ENCODE measurements at regions not wholly inside any gene's neighbourhood (a gene's known extent, or its start where the extent isn't known, plus 50 kb on each side); places are given as distances from the start of the nearest gene placed in this dataset.
A peak's percentile ranks its signal among the peaks of the same experiment; 100 is the strongest.

DNA sequence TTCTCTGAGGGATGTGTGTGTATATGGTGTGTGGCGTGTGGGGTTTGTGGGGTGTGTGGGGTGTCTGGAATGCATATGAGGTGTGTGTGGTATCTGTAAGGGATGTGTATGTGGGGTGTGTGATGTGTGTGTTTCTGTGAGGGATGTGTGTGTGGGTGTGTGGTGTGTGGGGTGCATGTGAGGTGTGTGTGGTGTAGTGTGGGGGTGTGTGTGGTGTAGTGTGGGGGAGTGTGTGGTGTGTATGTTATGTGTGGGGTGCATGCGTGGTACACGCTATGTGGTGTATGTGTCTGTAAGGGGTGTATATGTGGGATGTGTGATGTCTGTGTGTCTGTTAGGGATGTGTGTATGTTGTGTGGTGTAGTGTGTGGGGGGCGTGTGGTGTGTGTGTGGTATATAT is 300.0 kb downstream of the FGF9 start:
- no peak for DNase-seq

DNA sequence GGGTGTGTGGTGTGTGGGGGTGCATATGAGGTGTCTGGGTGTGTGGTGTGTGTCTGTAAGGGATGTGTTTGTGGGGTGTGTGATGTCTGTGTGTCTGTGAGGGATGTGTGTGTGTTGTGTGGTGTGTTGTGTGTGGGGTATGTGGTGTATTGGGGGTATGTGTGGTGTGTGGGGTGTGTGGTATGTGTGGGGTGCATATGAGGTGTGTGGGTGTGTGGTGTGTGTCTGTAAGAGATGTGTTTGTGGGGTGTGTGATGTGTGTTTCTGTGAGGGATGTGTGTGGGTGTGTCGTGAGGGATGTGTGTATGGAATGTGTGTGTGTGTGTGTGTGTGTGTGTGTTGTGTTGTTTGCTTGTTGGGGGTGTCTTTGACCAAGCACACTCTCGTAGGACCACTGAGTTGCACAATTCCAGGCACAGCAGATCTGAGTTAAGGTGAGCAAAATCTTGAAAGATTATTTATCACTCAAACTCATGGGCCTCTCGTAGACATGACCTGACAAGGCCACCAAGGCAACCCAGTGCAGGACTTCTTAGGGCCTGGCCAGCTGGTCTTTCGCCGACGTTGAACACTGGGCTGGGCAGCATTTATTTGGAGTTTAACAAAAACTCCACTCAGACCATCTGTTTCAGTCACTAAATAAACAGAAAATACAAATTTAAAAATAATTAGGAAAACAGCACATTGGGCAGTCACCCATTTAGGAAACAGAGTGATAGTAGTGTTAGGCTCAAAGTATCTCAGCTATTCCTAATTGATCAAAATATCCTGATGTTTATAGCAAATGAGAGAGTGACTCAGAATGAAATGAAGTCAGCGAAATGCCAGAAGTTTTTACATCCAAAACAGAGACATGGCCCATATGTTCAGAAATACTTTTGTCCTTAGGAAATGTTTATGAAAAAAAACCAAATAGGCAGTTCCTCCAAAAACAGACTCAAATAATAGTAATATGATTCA is 301.1 kb downstream of the FGF9 start:
- no peak for DNase-seq

DNA sequence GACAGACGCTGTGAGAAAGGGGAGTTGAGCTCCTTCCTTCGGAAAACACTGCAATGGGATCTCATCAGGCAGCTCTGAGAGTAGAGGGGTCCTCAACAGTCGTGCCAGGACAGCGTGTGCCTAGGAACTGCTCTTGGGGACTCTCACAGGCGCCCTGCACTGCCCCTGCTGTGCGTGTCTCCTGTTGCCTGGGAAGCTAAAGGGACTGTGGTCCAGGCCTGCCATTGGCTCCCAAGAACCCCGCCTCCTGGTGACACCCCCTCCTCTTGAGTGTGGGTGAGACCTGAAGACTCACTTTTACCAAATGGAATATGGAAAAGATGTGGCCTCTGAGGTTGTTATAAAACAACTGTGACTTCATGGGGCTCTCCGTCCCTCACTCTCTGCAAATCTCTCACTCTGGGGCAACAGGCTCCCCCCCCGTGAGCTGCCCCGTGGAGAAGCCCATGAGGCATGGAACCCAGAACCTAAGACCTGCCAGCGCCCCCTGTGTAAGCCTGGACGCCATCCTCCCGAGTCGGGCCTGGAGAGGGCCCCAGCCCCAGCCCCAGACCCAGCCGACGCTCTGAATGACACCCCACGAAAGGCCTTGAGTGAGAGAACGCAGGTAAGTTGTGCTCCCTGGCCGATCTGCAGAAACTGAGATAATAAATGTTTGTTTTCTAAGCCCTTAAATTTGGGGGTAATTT is 302.7 kb downstream of the FGF9 start:
- DNase-seq = no peak

- DNase-seq = no peak
Measured at GRCh38 chr13:21974741-21975140, 303.9 kb downstream of the FGF9 start.

DNA sequence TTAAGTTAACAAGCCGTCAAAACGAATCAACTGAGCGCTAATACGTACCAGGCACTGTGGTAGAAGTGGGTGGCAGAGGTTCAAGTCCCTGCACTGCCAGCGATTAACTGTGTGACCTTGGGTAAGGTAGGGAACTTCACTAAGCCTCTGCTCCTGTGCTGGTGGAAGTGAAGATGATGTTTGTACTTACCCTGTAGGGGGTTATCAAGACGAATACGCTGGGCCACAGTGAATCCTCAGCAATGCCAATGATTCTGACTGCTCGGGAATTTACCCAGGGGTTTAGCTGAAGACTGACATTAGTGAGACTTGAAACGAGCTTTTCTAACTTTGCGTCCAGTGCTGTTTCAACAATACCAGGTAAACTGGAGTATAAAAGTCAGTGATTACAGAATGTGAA is 305.3 kb downstream of the FGF9 start:
- DNase-seq = no peak

DNA sequence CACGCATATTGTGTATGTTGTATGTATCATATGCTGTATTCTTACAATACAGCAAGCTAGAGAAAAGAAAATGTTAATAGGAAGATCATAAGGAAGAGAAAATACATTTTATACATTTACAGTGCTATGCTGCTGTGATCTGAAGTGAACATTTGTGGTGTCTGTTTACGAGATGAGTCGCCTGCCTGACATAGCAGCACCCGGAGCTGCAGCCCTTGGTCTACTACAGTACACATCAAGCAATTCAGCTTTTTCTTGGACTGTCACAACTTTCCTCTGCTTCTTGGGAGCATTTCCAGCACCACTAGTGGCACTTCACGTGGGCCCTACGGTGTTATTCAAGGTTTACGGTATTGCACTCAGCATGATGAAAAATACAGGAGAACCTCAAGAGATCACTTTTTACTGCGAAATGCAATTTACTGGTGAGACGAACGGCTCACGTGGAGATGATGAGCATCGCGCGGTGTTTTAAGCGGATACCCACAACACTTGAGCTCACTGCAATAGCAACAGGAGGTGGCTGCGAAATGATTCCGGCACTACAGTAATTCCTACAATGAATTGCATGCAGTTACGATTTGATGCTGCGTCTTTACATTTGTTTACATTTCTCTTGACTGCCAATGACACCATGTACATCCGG is 308.4 kb downstream of the FGF9 start:
- peak; percentile 49 for DNase-seq

- DNase-seq = peak; percentile 16
Measured at GRCh38 chr13:21980049-21980448, 309.2 kb downstream of the FGF9 start.

GRCh38 chr13:21984156-21984555 is 313.3 kb downstream of the FGF9 start:
- no peak for DNase-seq

- DNase-seq = no peak
Measured at GRCh38 chr13:21986602-21987001, 315.7 kb downstream of the FGF9 start.

DNA sequence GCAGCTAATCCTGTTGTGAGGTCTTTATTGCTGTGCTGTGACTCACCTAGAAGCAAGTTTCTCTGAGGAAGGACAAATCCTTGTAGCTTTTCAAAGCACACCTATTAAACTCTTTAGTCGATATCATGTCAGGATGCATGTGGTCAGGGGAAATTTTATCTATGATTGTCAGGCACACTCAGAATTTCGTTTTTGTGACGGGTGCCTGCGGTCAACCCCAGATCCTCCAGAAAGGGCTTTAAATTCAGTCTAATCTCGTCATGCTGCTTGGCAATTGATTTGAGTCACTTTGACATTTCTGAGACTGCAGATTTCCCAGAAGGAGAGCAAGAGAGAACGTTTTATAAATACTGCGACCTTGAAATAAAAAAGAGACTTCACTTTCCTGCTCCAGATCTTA is 316.9 kb downstream of the FGF9 start:
- no peak for DNase-seq

- DNase-seq = no peak
Measured at GRCh38 chr13:21988624-21989023, 317.8 kb downstream of the FGF9 start.

GRCh38 chr13:21996049-21996448 is 325.2 kb downstream of the FGF9 start:
- DNase-seq = no peak

- DNase-seq = peak; percentile 13
Measured at GRCh38 chr13:21997726-21998125, 326.9 kb downstream of the FGF9 start.

- peak; percentile 2 for DNase-seq
Measured at GRCh38 chr13:21998279-21998990, 327.6 kb downstream of the FGF9 start.

GRCh38 chr13:21999666-22000065 is 328.8 kb downstream of the FGF9 start:
- DNase-seq = no peak

GRCh38 chr13:22000191-22000590 is 329.3 kb downstream of the FGF9 start:
- no peak for DNase-seq

DNA sequence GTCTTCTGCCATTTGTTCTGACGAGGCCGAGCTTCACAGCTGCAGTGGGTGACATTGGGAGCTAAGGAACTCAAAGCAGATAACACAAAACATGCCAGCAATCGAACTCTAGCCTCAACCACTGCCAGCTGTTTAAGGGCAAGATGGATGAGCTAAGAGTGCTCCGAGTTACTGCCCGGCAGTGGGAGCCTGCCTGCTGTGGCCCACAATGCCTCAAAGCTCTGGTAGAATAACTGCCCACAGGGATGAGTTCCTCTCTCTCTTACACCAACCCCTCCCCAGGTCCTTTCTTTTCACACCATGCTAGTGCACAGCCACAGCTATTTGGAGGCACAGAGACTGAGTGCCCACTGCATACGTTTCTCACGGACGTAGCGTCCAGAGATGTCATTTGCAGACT is 330.5 kb downstream of the FGF9 start:
- DNase-seq = no peak

DNA sequence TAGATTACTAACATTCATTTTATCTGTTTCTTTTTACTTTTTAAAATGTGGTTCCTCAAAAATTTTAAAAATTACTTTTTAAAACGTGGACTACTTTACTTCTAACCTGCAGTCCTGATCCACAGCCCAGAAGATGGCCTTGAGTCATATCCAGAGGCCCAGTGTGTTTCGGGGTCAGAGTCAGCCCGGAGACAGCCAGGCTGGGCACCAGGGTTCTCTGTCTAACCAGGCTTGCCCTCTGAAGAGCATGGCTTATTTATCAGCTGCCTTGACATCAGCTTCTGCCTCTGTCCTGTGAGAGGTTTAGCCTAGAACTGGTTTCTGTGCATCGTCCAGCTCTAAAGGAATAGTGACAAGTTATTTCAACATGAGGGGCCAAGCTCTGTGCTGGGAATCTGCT is 332.0 kb downstream of the FGF9 start:
- no peak for DNase-seq

- no peak for DNase-seq
Measured at GRCh38 chr13:22009500-22009899, 338.6 kb downstream of the FGF9 start.

DNA sequence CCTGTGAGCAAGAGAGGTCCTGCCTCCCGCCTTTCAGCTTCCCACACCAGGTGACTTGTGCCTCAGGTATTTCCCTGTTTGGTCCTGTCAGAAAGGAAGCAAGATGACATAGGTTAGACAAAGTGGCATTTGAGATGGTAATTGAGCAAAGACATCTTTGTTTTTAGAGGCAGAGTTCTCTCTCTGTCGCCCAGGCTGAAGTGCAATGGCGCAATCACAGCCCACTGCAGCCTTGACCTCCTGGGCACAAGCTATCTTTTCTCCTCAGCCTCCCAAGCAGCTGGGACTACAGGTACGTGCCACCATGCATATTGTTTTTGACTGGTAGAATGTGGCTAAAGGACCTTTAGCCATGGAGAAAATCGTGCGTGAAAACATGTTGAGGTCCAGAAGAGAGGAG is 339.1 kb downstream of the FGF9 start:
- DNase-seq = no peak

GRCh38 chr13:22012686-22013085 is 341.8 kb downstream of the FGF9 start:
- no peak for DNase-seq

DNA sequence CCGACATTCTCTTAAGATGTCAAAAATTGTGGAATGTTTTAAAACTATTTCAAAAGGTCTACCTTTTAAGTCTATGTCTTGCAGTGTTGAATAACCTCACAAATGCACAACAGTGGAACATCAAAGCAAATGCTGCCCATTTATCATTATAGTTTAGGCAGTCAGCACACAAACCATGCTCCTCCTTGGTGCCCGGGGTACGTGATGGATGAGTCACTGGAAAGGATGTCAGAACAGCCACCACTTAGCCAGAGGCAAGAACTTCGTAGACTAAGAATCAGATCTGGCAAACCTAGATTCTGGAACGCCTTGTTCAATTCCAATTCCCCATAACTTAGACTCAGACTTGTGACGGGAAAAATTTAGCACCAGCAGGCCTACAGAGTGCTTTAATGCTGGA is 343.6 kb downstream of the FGF9 start:
- no peak for DNase-seq

- DNase-seq = no peak
Measured at GRCh38 chr13:22017226-22017625, 346.4 kb downstream of the FGF9 start.
